H1 (cell line): ENCODE measurements at regions not wholly inside any gene's neighbourhood (a gene's known extent, or its start where the extent isn't known, plus 50 kb on each side); places are given as distances from the start of the nearest gene placed in this dataset.

Experiments used
- CTCF ChIA-PET: fragments of 300-600 bp; sonication (Branson Sonifier 250); formaldehyde crosslinking; loops from one replicate; lab custom pipeline; 2021; ENCODE audit not compliant: partially characterized antibody; lab: Charles Lee
- POLR2A ChIA-PET: fragments of 300-600 bp; sonication (Branson Sonifier 250); formaldehyde crosslinking; loops from one replicate; lab custom pipeline; 2021; ENCODE audit warnings: inconsistent platforms; ENCODE audit not compliant: partially characterized antibody; lab: Charles Lee
- DNase-seq, 2 experiments: peaks; one replicate each; pipeline versions ENCODE4 v3.0.0 to v3.0.0-alpha.2; 2010 to 2022; ENCODE audit warnings: low spot score in 2 of 2, low read depth in 1 of 2, mixed read lengths in 1 of 2
- FAIRE-seq: peaks from 2 replicates; lab custom pipeline; 2011; peaks lifted over from hg19 to GRCh38; lab: Jason Lieb, UNC
- H2AFZ ChIP-seq: 2 replicates; pipeline ENCODE4 v1.8.1; 2012; ENCODE audit warnings: low read length, inconsistent platforms
- H2AK5ac ChIP-seq: 2 replicates; pipeline ENCODE4 v1.6.1; 2013; ENCODE audit warnings: low read depth, low read length
- H2BK120ac ChIP-seq: replicated peaks from 2 replicates; pipeline ENCODE3; 2013; ENCODE audit warnings: low read depth, low read length, inconsistent platforms
- H2BK12ac ChIP-seq: 2 replicates; pipeline ENCODE4 v1.6.1; 2013; ENCODE audit warnings: low read depth, low read length
- H2BK15ac ChIP-seq: 2 replicates; pipeline ENCODE4 v1.6.1; 2013; ENCODE audit warnings: low read length
- H2BK20ac ChIP-seq: 2 replicates; pipeline ENCODE4 v1.6.1; 2013; ENCODE audit warnings: low read length
- H2BK5ac ChIP-seq: 2 replicates; pipeline ENCODE4 v1.6.1; 2013; ENCODE audit warnings: low read depth, low read length
- H3K14ac ChIP-seq: 2 replicates; pipeline ENCODE4 v1.6.1; 2013; ENCODE audit warnings: inconsistent platforms; ENCODE audit not compliant: insufficient read length
- H3K18ac ChIP-seq: 2 replicates; pipeline ENCODE4 v1.6.1; 2013; ENCODE audit warnings: low read length; ENCODE audit errors: extremely low read depth
- H3K23ac ChIP-seq: 2 replicates; pipeline ENCODE4 v1.6.1; 2013; ENCODE audit warnings: inconsistent platforms; ENCODE audit not compliant: insufficient read length
- H3K23me2 ChIP-seq: 2 replicates; pipeline ENCODE4 v1.6.1; 2013; ENCODE audit warnings: low read depth, low read length
- H3K27ac ChIP-seq: 2 replicates; pipeline ENCODE4 v1.6.1; 2011; ENCODE audit warnings: low read depth, low read length, inconsistent platforms
- H3K27me3 ChIP-seq, 4 experiments: replicated peaks in 1 of 4; 1 replicate in 1 of 4; 2 replicates in 3 of 4; pipeline versions ENCODE4 v1.6.1 to v1.8.1; 2011 to 2013; ENCODE audit warnings: low read length in 3 of 4, mild to moderate bottlenecking in 3 of 4, inconsistent platforms in 2 of 4, mixed read lengths in 2 of 4, moderate library complexity in 1 of 4; ENCODE audit not compliant: control insufficient read depth in 3 of 4, insufficient read depth in 3 of 4; ENCODE audit errors: extremely low read depth in 1 of 4
- H3K36me3 ChIP-seq, 4 experiments: 2 replicates each; pipeline versions ENCODE4 v1.6.1 to v1.8.1; 2011 to 2013; ENCODE audit warnings: mild to moderate bottlenecking in 4 of 4, low read length in 3 of 4, moderate library complexity in 2 of 4, control low read depth in 1 of 4, inconsistent platforms in 1 of 4; ENCODE audit not compliant: insufficient read depth in 4 of 4, control insufficient read depth in 2 of 4
- H3K4ac ChIP-seq: replicated peaks from 2 replicates; pipeline ENCODE3; 2013; ENCODE audit warnings: low read length, low read depth, mixed read lengths, inconsistent platforms; ENCODE audit not compliant: insufficient read length
- H3K4me1 ChIP-seq, 4 experiments: replicated peaks in 1 of 4; 1 replicate in 1 of 4; 2 replicates in 3 of 4; pipeline versions ENCODE4 v1.6.1 to v1.8.1; 2011 to 2013; ENCODE audit warnings: low read length in 3 of 4, inconsistent platforms in 2 of 4, mixed read lengths in 1 of 4; ENCODE audit not compliant: insufficient read depth in 4 of 4, control insufficient read depth in 3 of 4
- H3K4me2 ChIP-seq, 2 experiments: 2 replicates each; pipeline versions ENCODE4 v1.6.1 to v1.8.1; 2011 to 2013; ENCODE audit warnings: low read depth in 2 of 2, low read length in 2 of 2, control low read depth in 1 of 2, inconsistent platforms in 1 of 2, mild to moderate bottlenecking in 1 of 2; ENCODE audit not compliant: insufficient read depth in 1 of 2
- H3K4me3 ChIP-seq, 4 experiments: fragments of 200-600, 300-600 bp in 1 of 4; sonication (generic), shearing (Covaris generic), sonication (Bioruptor Twin) in 1 of 4; 2 replicates each; pipeline versions ENCODE4 v1.5.1 to v1.8.1; 2011 to 2016; ENCODE audit warnings: low read length in 4 of 4, low read depth in 3 of 4, control low read depth in 2 of 4, inconsistent platforms in 2 of 4, mild to moderate bottlenecking in 2 of 4, mixed read lengths in 1 of 4, moderate library complexity in 1 of 4; ENCODE audit not compliant: insufficient read depth in 2 of 4; ENCODE audit errors: extremely low read depth in 1 of 4
- H3K56ac ChIP-seq: replicated peaks from 2 replicates; pipeline ENCODE3; 2013; ENCODE audit warnings: low read depth, mild to moderate bottlenecking, mixed read lengths, low read length, inconsistent platforms; ENCODE audit not compliant: insufficient read length
- H3K79me1 ChIP-seq: 2 replicates; pipeline ENCODE4 v1.6.1; 2013; ENCODE audit warnings: low read depth, low read length, control low read depth
- H3K79me2 ChIP-seq, 2 experiments: 2 replicates each; pipeline versions ENCODE4 v1.6.1 to v1.8.1; 2012 to 2013; ENCODE audit warnings: low read length in 2 of 2, mild to moderate bottlenecking in 2 of 2, inconsistent platforms in 1 of 2; ENCODE audit not compliant: insufficient read depth in 2 of 2, control insufficient read depth in 1 of 2
- H3K9ac ChIP-seq, 4 experiments: replicated peaks in 1 of 4; 1 replicate in 1 of 4; 2 replicates in 3 of 4; pipeline versions ENCODE4 v1.6.1 to v1.8.1; 2011 to 2013; ENCODE audit warnings: low read depth in 3 of 4, low read length in 3 of 4, control low read depth in 2 of 4, mild to moderate bottlenecking in 2 of 4, moderate library complexity in 2 of 4, inconsistent platforms in 1 of 4; ENCODE audit errors: extremely low read depth in 1 of 4
- H3K9me3 ChIP-seq, 2 experiments: 2 replicates each; pipeline versions ENCODE4 v1.6.1 to v1.8.1; 2012 to 2013; ENCODE audit warnings: mild to moderate bottlenecking in 2 of 2, moderate library complexity in 2 of 2, control low read depth in 1 of 2, inconsistent platforms in 1 of 2, low read depth in 1 of 2, low read length in 1 of 2, mixed read lengths in 1 of 2; ENCODE audit not compliant: insufficient read depth in 2 of 2
- H4K20me1 ChIP-seq, 2 experiments: replicated peaks in 1 of 2; 2 replicates each; pipeline versions ENCODE3 to v1.8.1; 2011 to 2013; ENCODE audit warnings: inconsistent platforms in 2 of 2, low read length in 2 of 2, mild to moderate bottlenecking in 1 of 2; ENCODE audit not compliant: insufficient read depth in 2 of 2, control insufficient read depth in 1 of 2
- H4K5ac ChIP-seq: 2 replicates; pipeline ENCODE4 v1.6.1; 2013; ENCODE audit warnings: low read length, low read depth, mixed read lengths, inconsistent platforms; ENCODE audit not compliant: insufficient read length
- H4K8ac ChIP-seq: 2 replicates; pipeline ENCODE4 v1.8.0; 2013; ENCODE audit warnings: mild to moderate bottlenecking, moderate library complexity, low read length, inconsistent platforms; ENCODE audit not compliant: insufficient read depth; ENCODE audit errors: extremely low read depth
- H4K91ac ChIP-seq: replicated peaks from 2 replicates; pipeline ENCODE3; 2013; ENCODE audit warnings: low read length, mixed read lengths, inconsistent platforms; ENCODE audit not compliant: insufficient read length
- ATF3 ChIP-seq: IDR thresholded peaks from 2 replicates; pipeline ENCODE4 v1.6.1; 2011; ENCODE audit warnings: low read depth, mild to moderate bottlenecking, low read length; ENCODE audit not compliant: insufficient read depth
- CBX5 ChIP-seq: fragments of 300-800, 300-1000 bp; sonication (generic); IDR thresholded peaks from 2 replicates; pipeline ENCODE4 v1.7.1; 2016; ENCODE audit warnings: antibody characterized with exemption, low read length, low read depth
- CHD1 ChIP-seq: IDR thresholded peaks from 2 replicates; pipeline ENCODE4 v1.6.1; 2012; ENCODE audit warnings: low read depth, low read length, improper control_type of control experiment
- EP300 ChIP-seq, 2 experiments: IDR thresholded peaks; 1 replicate in 1 of 2; 2 replicates in 1 of 2; pipeline ENCODE4 v1.6.1; 2011 to 2012; ENCODE audit warnings: low read depth in 2 of 2, low read length in 2 of 2, mild to moderate bottlenecking in 2 of 2, borderline replicate concordance in 1 of 2, inconsistent platforms in 1 of 2, moderate library complexity in 1 of 2
- FOSL1 ChIP-seq: IDR thresholded peaks from 2 replicates; pipeline ENCODE4 v1.6.1; 2011; ENCODE audit warnings: mild to moderate bottlenecking, low read depth, low read length, moderate library complexity; ENCODE audit not compliant: insufficient read depth
- KDM5A ChIP-seq: fragments of 200-600 bp; IDR thresholded peaks from 2 replicates; pipeline ENCODE4 v1.7.1; 2012; ENCODE audit warnings: mild to moderate bottlenecking, low read length, inconsistent platforms, mixed read lengths
- NANOG ChIP-seq: IDR thresholded peaks from 2 replicates; pipeline ENCODE4 v1.6.1; 2011; ENCODE audit warnings: low read length, low read depth, mild to moderate bottlenecking, inconsistent platforms; ENCODE audit not compliant: insufficient read depth, poor library complexity, severe bottlenecking
- POLR2AphosphoS5 ChIP-seq: IDR thresholded peaks from 2 replicates; pipeline ENCODE4 v1.6.1; 2011; ENCODE audit warnings: low read depth, low read length
- SUZ12 ChIP-seq: fragments of 200-600 bp; sonication (generic); IDR thresholded peaks from 2 replicates; pipeline ENCODE4 v1.6.1; 2012; ENCODE audit warnings: mild to moderate bottlenecking, inconsistent platforms, low read length, moderate library complexity, mixed read lengths
- TEAD4 ChIP-seq: IDR thresholded peaks from 2 replicates; pipeline ENCODE4 v1.6.1; 2012; ENCODE audit warnings: low read depth, low read length, inconsistent platforms, mixed read lengths
- ZNF274 ChIP-seq: IDR thresholded peaks from 2 replicates; pipeline ENCODE4 v1.7.0; 2012; ENCODE audit warnings: low read length, borderline replicate concordance; ENCODE audit errors: extremely low read depth
- WGBS, 2 experiments: shearing (Covaris generic) in 1 of 2; methylation state at CpG; one replicate each; pipeline versions ENCODE4 v1.1.6 to v1.1.7; 2013 to 2015; ENCODE audit warnings: low lambda C conversion rate in 2 of 2, mixed read lengths in 2 of 2, inconsistent platforms in 1 of 2, low coverage in 1 of 2, missing lambda C conversion rate in 1 of 2; ENCODE audit not compliant: insufficient replicate concordance in 2 of 2, insufficient coverage in 1 of 2, insufficient read length in 1 of 2; ENCODE audit errors: extremely low coverage in 1 of 2, missing lambda C conversion rate in 1 of 2; 5-methylcytosine and 5-hydroxymethylcytosine counted together

- no peak overlapping the region for H3K23ac ChIP-seq
- H3K4me1 ChIP-seq: no peaks in the 10 kb centered on the region
- no peak overlapping the region for H3K18ac ChIP-seq
- DNase-seq (no peak), FAIRE-seq (no peak)
- no peaks in the 10 kb centered on the region for H3K9me3 ChIP-seq
- TF ChIP-seq ATF3 (no peak), TEAD4 (no peak), KDM5A (no peak), FOSL1 (no peak), NANOG (no peak), SUZ12 (no peak), EP300 (IDR thresholded peaks at IDR 0.05; ENCODE audit: borderline replicate concordance in 1 of 2, low read depth in 2 of 2, low read length in 2 of 2) (no peak), POLR2AphosphoS5 (no peak), CBX5 (no peak), CHD1 (no peak), ZNF274 (no peak)
- no peak overlapping the region for H3K4me3 ChIP-seq
- POLR2A ChIA-PET: no interaction called here
- no peaks in the 10 kb centered on the region for H3K36me3 ChIP-seq
- H3K4me2 ChIP-seq: no peak overlapping the region
- no peak overlapping the region for H2BK20ac ChIP-seq
- no peak overlapping the region for H2BK5ac ChIP-seq
- no peak overlapping the region for H2BK120ac ChIP-seq
- no peaks in the 10 kb centered on the region for H3K79me2 ChIP-seq
- H2AFZ ChIP-seq: no peak overlapping the region
- no peak overlapping the region for H3K56ac ChIP-seq
- H3K23me2 ChIP-seq: no peaks in the 10 kb centered on the region; the same call in 1 of the 2 replicates
- H3K27me3 ChIP-seq: no peaks in the 10 kb centered on the region
- no peak overlapping the region for H4K8ac ChIP-seq
- no peak overlapping the region for H3K9ac ChIP-seq
- H3K79me1 ChIP-seq: no peaks in the 10 kb centered on the region
- H2BK15ac ChIP-seq: no peak overlapping the region
- no peak overlapping the region for H4K5ac ChIP-seq
- no peak overlapping the region for H3K14ac ChIP-seq
- no peaks in the 10 kb centered on the region for H4K20me1 ChIP-seq
- no peak overlapping the region for H2BK12ac ChIP-seq
- CTCF ChIA-PET: interaction anchor here (0.7 kb wide), 1 partner anchor 106 kb away, joined by 3 read pairs; no protein-coding TSS in a partner anchor
- 93% methylated on average over 1 of the region's 1 CpG; no CpG with 5 or more reads in 1 of the 2 experiments for WGBS, 2 experiments
- no peak overlapping the region for H3K4ac ChIP-seq
- H4K91ac ChIP-seq: no peak overlapping the region
- no peak overlapping the region for H3K27ac ChIP-seq
- H2AK5ac ChIP-seq: no peak overlapping the region
Measured at GRCh38 chr12:89122852-89123251, 229.4 kb downstream of the DUSP6 start.
